ENCODE measurements at regions not wholly inside any gene's neighbourhood (a gene's known extent, or its start where the extent isn't known, plus 50 kb on each side); places are given as distances from the start of the nearest gene placed in this dataset.

DNA sequence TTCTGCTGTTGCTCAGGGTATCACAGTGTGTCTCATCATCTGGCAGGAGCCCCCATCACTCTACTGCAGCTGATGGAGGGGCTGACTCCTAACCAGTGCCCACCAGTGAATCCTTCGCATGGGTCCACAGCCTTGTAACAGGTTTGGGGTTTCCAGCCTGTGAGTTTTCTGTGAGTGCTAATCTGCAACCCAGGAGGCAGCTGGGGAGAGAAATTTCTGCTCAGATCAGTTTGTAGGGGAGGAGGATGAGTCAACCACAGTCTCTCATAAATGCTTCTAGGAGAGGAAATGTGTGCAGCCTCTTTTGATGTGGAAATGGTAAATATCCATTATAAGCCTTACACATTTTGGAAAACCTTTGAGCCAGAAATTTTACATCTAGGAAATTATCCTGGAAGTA is 871.3 kb downstream of the AACS start:
- DNase-seq, result no peak

DNA sequence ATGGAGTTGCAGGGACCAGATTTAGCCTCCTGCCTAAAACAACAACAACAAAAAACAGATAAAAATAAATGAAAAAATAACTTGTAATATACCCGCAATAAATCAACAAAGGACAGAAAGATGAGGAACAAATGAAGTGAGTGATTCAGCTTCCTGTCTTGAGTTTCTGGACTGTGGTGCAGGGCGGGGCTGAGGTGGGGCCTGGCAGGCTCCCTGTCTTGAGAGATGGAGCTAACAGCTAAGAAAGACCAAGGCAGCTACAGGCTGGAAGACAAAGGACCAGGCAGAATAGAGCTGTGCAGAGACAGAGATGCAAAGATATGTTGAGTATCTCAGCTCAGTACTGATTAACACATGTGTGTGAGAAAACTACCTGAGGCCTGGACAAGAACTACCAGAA is 879.2 kb downstream of the AACS start:
- no peak for DNase-seq

DNA sequence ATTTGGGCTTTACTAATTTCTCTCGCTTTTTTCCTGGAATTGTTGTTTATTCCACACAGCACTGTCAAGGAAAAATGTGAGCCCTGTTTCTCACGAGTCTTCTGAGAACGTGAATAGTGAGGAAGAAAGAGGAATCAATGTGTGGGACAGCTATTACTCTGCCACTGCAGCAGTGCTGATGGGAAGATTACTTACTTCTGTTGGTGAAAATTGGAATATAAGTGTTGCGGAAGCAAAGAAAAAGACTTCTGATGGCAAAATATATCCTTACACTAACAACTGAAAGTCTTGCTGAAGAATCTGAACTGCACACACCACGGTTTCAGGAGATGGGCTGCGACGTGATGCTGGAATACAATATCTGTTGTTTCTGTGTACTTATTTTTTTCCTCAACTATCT is 884.2 kb downstream of the AACS start:
- DNase-seq, result no peak

DNA sequence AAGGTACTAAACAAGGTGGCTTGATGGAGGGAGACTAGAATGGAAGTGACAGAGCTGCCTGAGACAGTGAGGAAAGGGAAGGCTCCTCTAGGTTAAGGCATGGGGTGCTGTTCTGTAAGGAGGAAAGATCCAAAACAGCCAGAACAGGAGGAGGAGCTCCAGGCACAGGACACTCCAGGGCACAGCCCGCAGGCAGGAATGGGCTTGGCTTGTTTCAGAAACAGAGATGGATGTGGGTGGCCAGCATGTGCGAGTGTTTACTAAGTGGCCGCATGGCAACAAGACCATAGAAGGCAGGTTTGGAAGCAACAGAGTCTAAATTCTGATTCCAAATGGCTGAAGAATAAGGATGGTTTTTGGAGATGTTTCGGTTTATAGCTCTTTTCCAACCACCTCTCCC is 889.1 kb downstream of the AACS start:
- no peak for DNase-seq

DNA sequence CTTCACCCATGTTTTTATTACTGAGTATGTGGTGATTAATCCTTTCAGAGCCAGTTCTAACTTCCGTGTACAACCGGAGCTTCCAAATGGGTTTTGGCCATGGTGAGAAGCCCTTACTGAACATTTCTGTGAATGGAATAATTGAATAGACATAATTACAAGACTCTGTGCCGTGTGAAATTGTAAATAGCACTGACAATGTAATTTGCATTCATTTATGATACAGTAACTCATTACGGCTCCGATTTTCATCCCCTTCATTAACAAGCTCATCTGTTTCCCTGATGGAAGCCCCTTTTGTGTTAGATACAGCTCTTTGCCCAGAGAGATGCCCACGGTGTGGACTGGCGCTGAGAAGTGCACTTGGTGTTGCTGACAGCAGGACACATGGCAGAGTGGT is 891.0 kb downstream of the AACS start:
- no peak for DNase-seq

DNA sequence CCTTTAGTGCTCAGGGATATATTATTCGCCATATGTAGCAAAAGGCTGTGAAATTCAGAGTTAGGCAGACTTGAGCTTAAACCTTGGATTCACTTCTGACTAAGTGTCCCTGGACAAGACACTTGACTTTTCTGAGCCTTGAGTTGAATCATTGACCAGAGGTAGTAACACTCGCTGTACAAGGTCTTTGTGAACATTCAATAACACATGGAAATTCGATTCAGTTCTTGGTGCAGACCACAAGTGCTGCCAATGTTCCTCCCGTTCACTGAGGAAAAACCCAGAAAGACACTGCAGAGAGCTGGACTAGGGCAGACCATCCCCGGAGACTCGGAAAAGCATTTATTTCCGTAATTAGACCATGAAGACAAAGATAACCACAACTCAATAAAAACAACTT is 901.4 kb downstream of the AACS start:
- no peak for DNase-seq

DNA sequence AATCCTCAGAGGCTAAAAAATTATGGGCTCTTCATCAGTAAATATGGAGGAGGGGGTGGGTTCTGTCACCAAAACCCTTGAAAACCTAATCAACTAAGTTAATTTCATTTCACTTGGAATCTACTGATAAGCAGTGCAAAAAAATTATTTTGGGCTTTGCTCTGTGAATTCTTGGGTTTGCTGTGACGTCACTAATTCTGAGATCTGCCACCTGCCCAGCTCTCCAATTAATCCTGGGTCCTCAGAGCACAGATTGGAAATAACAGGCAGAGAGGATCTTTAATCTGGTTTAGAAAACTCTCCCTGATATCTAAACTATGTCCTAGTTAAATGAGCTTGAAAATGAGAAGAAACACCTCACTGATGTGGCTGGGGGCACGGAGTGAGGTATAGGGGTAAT is 903.2 kb downstream of the AACS start:
- no peak for DNase-seq

DNA sequence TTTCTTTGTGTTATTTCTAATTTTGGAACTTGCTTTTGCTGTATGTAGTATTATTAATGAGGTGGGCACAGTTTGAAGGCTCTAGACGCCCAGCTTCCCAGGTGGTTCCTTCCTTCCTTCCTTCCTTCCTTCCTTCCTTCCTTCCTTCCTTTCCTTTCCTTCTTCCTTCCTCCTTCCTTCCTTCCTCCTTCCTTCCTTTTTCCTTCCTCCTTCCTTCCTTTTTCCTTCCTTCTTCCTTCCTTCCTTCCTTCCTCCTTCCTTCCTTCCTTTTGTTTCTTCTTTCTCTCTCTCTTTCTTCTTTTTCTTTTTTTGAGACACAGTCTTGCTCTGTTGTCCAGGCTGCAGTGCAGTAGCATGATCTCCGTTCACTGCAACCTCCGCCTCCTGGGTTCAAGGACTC is 906.7 kb downstream of the AACS start:
- no peak for DNase-seq

DNA sequence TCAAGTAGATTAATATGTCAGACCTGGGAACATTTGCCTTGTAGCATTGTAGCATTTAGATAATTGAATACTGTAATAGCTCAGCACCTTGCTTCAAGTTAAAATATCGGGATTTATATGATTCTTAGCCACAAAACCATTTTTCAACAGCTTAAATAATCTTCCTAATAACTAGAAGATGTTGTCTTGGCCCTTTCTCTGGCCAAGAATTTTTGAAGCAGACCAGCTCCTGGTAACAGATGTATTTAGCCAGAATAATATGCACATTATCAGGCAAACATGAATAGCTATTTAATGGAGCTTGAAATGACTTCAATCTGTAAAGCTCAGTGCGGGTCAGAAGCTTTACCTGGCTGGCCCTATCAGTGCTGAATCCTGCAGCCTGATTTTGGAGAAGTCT is 913.1 kb downstream of the AACS start:
- no peak for DNase-seq

DNA sequence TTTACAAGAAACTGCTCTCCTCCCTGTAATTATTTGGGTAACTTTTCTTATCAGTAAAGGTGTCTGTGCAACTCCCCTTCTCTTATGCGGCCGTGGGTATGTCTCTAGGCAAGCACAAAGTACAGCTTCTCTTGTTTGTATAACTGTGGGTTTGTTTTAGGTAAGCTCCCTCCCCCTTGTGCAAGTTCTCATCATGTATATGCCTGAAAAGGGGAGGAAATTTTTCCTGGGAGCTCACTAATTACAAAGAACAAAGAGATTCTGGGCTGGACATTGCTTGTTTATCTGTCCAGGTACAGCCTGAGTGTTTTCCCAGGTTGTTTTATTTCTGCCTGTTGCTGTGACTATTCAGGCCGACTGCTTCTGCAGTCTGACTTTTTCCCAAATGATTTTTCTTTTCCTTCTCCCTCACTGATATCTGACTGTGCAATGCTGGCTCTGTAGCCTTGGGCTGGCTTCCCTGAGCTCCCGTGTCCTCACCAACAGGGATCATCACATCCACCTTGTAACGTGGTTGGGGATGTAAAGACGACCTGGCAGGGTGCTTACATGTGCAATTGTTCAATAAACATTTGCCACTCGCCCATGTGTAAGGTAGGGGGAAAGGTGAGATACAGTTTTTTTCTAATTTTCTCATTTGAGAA is 916.5 kb downstream of the AACS start:
- DNase-seq, result no peak

DNA sequence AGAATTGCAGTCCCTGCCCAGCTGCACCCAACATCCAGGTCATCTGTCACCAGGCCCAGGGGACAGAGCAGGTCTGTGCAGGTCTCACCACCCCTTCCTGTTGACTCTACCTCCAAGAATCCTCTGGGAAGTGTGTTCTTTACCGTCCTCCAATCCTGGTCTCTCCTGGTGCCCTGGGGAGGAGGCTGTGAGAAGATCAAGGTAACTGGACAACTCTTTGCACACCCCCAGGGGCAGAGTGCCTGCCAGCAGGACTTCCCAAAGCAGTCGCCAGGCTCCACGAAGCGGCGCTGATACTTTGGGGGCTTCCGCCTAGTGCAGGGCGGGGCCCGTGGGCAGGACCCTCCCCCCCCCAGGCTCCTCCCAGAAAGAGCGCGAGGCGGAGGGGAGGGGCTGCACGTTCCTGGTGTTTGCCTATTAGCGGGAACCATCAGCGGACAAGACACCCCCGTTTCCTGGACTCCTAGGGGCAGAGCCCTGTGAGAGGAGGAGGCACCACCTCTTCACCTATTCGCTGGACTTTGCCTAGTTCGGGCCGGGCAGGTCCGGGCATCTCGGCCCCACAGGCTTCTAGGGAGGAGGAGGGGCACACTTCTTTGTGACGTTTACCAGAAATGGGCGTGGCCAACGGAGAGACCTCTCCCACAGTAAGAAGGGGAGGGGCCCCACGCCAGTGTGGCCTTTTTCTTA is 918.0 kb downstream of the AACS start:
- DNase-seq, result peak in 1 of 2 donors; percentile 1

DNA sequence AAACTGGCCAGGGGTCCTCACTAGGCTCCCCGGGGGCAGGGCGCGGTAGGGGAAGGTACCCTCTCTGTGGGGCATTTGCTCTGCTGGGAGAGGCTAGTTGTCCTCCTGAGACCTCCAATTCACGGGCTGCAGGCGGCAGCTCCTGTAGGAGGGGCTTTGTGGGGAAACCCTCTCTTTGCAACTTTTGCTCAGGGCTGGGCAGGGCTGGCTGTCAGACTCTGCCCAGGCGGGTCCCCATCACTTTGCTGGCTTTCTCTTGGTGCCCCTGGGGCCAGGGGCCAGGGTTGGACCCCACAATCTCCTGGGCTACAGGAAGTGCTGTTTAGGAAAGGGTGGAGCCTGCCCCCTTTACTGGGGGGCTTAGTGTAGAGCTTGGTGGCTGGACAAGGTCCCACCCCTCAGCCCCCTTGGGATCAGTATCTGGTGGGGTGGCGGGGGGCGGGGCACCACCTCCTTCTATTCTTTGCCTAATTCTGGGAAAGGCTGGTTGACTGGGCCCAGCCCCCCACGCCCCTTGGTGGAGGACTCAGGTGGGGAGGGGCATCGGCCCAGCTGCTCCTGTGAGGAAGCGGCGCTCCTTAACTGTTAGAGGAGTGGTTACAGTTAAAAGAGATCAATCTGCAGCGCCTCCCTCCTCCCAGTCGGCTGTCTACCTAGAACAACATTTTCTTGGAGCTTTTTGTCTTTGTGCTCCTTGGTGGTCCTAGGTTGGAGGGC is 918.7 kb downstream of the AACS start:
- no peak for DNase-seq

DNA sequence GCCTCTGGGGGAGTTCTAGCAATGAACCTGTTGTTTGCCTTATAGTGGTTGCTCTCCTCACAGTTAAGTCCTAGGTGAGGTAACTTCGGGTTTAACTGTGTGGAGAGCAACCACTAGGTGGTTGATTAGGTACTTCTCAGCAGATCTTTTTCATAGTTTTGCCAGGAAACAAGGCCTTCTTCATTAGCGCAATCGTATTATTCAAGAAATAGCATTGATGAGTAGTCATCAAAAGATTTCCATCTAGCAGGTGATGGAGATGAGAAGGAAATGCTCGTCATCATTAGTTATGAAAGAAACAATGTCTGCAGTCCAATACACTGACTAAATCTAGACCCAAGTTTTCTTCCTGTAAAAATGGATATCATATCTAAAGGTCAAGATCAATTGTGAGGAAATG is 923.3 kb downstream of the AACS start:
- DNase-seq, result no peak

DNA sequence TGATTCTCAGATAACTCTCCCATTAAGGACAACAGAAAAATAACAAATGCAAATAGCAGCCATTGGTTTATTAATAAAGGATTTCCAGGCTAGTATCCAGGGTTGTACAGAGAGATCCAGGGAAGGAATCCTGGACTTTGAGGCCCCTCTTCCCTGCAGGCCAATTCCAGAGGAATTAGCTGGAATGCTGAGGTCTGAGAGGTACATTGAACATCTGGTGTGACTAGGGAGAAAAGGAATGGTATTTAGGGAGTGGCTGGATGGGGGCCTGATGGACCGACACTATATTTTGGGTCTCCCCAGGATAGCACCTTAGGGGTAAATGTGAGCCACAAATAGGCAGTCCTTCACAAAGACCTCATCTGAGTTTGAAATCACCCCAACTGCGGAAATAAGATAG is 924.5 kb downstream of the AACS start:
- no peak for DNase-seq

DNA sequence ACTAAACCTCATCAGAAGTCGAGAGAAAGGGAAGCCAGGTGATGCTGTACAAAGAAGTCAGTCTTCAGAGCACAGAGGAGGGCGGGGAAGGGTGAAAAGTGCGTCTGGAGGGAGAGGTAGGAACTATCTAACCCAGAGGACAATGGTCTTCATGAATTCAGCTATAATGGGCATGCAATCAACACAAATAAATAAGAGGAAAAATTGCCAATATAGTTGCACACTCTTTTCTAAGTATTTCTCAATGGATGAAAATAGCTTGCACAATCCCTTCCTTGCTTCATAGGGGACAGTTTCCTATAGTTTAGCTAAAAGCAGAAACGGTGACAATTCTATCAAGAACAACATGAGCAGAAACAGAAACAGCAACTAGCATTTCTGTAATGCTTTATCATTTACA is 931.2 kb downstream of the AACS start:
- no peak for DNase-seq

DNA sequence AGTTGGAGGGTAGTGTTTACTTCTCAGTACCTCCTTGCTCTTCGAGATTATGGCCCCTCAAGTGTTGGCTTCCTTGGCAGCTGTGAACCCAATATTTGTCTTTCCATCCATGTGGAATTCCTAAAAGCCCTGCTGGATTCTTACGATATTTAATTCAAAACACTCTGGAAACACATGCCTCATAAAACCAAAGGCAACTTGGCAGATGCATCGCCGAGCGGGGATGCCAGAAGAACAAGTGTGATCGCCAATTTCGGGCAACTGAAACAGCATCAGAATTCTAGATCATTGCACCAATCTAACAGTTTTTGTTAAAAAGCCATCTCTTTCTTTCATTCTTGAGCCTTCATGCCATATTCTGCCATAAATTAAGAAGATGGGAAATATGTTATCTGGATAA is 934.4 kb downstream of the AACS start:
- DNase-seq, result no peak

DNA sequence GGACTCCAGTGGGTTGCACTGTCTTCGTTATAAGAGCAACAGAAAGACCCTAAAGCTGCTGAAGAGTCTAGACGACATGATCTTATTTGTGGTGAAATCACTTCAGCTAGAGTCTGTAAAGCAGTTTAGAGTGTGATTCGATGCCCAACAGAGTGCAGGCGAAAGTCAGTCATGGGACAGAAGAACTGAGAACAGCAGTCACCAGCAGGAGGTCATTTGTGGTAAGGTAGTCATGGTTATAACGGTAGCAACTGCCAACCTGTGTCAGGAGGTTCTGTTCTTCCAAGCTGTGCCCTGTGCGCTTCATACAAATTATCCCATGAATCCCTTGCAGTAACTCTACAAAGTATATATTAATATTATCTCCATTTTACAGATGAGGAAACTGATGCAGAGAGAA is 954.1 kb downstream of the AACS start:
- DNase-seq, result no peak

DNA sequence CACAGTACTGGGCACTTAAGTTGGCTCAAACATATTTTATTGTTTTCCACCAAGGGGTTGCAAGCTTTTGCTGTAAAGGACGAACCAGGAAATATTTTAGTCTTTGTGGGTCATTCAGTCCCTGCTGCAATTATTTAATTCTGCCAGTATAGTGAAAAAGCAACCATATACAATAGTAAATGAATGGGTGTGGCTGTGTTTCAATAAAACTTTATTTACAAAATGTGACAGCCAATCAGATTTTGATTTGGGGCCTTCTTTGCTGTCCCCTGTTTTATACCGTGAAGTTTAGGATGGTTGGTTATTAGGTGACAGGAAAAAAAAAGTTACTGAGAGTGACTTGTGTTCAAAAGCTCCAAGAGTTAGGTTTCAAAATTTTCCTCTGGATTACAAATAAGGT is 956.4 kb downstream of the AACS start:
- no peak for DNase-seq

DNA sequence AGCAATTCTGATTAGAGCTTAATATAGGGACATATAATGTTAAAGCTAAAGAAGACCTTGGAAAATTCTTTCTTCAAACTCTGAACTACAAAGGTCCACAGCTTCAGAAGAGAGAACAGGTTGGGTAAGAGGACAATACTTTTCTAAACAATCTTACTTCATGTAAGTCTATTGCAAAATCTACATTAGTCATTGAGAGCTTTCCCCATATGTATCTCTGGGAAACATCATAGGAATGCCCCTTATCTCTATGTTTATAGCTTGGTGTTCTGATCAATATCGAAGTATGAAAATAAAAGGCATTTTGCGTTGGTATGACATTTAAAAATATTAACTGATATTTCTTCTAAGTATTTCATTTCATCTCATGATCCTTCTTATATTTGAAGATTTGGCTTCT is 962.6 kb downstream of the AACS start:
- DNase-seq, result no peak

DNA sequence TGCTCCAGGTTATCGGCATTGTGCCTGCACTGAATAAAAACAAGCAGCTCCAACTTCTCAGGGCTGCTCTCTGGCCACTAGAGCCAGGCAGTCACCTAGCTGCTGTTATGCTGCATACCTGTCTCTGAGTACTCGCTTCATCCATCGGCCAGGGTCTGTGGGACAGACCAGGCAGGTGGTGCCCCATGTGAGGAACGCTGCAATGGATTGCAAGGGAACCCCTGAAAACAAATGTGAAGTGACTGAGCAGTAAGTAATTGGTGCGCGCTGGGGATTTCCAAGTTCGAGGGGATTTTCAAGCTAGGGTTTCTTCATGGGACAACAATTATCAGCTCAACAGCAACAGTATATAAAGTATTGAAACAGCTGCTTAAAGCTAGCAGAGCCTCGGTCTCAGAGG is 965.3 kb downstream of the AACS start:
- no peak for DNase-seq

DNA sequence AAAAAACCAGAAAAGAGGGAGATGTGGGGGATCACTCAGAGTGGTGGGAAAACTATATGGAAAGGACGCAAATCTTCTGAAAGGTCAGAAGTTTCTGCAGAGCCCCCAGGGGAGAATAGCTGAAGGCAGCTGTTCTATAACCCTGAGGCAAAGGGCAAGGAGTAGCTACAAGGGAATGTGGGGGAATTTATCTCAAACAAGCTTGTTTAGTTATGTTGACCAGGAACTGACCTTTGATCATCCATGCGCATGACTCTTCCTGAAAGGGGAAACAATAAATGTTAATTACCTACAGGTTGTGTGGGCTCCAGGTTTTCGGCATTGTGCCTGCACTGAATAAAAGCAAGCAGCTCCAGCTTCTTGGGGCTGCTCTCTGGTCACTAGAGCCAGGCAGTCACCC is 968.5 kb downstream of the AACS start:
- no peak for DNase-seq

DNA sequence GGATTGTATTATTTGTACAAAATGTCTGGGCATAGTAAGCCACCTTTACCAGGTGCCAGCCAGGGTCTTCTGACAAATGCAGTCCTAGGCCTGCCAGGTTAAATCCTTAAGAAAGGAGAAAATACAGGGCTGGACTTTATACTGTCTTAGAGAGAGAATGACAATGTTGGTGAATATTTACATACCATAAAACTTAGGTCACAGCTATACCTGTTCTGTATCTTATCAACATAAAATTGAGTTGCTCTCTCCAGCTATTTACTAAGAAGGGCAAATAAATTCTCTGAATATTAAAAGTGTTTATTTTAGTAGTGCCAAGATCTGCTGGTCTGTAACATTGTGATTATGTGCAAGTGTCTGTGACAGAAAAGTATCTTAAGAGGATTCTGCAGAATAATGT is 971.1 kb downstream of the AACS start:
- no peak for DNase-seq

DNA sequence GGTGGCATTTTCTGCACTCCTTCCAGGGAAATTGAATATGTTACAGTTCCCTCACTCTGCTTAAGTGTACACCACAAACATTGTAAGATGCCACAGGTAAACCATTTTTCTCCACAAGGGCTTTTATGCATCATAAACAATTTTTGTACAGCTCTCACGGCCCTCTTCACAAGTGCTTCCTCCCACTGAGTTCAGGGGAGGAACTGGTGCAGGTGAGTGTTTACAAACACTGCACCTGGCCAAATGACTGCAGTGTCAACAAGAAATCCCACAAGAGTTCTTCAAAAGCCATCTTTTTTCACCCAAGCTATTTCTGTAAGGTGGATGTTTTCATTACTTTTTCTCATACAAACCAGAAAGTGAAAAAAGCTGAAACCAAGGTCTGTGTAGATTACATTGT is 973.2 kb downstream of the AACS start:
- DNase-seq, result no peak

DNA sequence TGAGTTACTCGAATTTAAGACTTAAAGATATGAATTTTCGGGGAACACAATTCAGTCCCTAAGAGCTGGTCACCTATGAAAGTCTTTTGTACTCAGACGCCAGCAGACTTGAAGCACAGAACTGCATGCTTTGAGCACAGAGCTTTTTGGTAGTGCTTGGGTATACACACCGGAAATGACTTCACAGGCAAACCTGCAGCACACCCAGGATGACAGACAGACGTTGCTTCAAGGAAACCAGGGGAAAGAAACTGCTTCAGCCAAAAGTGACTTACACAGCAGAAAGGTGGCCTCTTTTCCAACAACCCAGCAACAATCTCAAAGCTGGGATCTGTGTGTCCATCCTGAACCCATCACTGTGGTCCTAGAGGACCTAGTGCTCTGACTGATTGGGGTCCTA is 975.1 kb downstream of the AACS start:
- DNase-seq, result no peak

DNA sequence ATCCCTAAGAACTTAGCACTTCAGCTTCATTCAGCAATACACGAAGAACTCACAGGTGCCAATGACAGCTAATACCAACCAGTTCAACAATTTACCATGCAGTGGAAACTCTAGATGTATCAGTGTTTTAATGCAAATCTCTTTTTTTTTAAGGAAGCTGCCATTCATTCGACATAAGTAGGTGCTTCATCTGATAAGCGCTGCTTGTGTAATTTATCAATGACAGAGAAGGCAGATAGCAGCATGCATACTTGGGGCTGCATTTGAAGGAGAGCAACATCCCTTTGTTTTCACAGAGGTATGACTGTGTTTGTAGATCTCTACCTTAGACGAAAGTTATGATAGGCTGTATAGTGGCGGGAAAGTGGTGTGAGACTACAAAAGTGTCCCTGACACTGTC is 977.1 kb downstream of the AACS start:
- no peak for DNase-seq

Measured in stimulated activated CD4-positive, alpha-beta T cell treated with anti-CD3 and anti-CD28 coated beads, Interleukin-2, amount 100 ng/mL, for 24 hours (primary cell).